HPDE6-E6E7 (cell line): ENCODE measurements at regions not wholly inside any gene's neighbourhood (a gene's known extent, or its start where the extent isn't known, plus 50 kb on each side); places are given as distances from the start of the nearest gene placed in this dataset.
A peak's percentile ranks its signal among the peaks of the same experiment; 100 is the strongest.
"Not testable (repeated sequence)": the region's sequence is repeated elsewhere in the genome, so short reads cannot be mapped to it uniquely, and the experiment has no call there.

Experiments used
- DNase-seq: peaks from one replicate; pipeline ENCODE4 v3.0.0; 2011; ENCODE audit warnings: missing footprints; ENCODE audit errors: extremely low spot score

GRCh38 chr21:27893619-27894018 lies 926.7 kb upstream of the ADAMTS5 start:
- DNase-seq, result not testable (repeated sequence)

- not testable (repeated sequence) for DNase-seq
These were observed 924.6 kb upstream of the ADAMTS5 start for GRCh38 chr21:27891495-27891894.

- DNase-seq, result not testable (repeated sequence)
These were observed 921.0 kb upstream of the ADAMTS5 start for GRCh38 chr21:27887808-27888455.

GRCh38 chr21:27885296-27885711 lies 918.4 kb upstream of the ADAMTS5 start:
- no peak for DNase-seq

GRCh38 chr21:27881331-27881730 lies 914.4 kb upstream of the ADAMTS5 start:
- not testable (repeated sequence) for DNase-seq

GRCh38 chr21:27872411-27872810 lies 905.5 kb upstream of the ADAMTS5 start:
- DNase-seq, result peak; percentile 0

GRCh38 chr21:27870755-27871154 lies 903.9 kb upstream of the ADAMTS5 start:
- DNase-seq, result not testable (repeated sequence)

- DNase-seq, result not testable (repeated sequence)
These were observed 893.5 kb upstream of the ADAMTS5 start for GRCh38 chr21:27860314-27860955.

GRCh38 chr21:27858053-27858825 lies 891.4 kb upstream of the ADAMTS5 start:
- DNase-seq, result not testable (repeated sequence)

GRCh38 chr21:27856988-27857387 lies 890.1 kb upstream of the ADAMTS5 start:
- DNase-seq, result not testable (repeated sequence)

- no peak for DNase-seq
These were observed 874.3 kb upstream of the ADAMTS5 start for GRCh38 chr21:27841084-27841672.

- DNase-seq, result no peak
These were observed 873.4 kb upstream of the ADAMTS5 start for GRCh38 chr21:27840262-27840661.

- no peak for DNase-seq
These were observed 872.7 kb upstream of the ADAMTS5 start for GRCh38 chr21:27839512-27840115.

- no peak for DNase-seq
These were observed 871.7 kb upstream of the ADAMTS5 start for GRCh38 chr21:27838573-27838972.

- DNase-seq, result no peak
These were observed 871.0 kb upstream of the ADAMTS5 start for GRCh38 chr21:27837936-27838335.

GRCh38 chr21:27833298-27833697 lies 866.4 kb upstream of the ADAMTS5 start:
- no peak for DNase-seq

- DNase-seq, result no peak
These were observed 865.1 kb upstream of the ADAMTS5 start for GRCh38 chr21:27831816-27832569.

- DNase-seq, result no peak
These were observed 864.3 kb upstream of the ADAMTS5 start for GRCh38 chr21:27831177-27831576.

GRCh38 chr21:27827972-27828371 lies 861.1 kb upstream of the ADAMTS5 start:
- peak; percentile 38 for DNase-seq

GRCh38 chr21:27825035-27825434 lies 858.1 kb upstream of the ADAMTS5 start:
- DNase-seq, result no peak

- DNase-seq, result no peak
These were observed 856.8 kb upstream of the ADAMTS5 start for GRCh38 chr21:27823652-27824201.
